ENCODE measurements at regions not wholly inside any gene's neighbourhood (a gene's known extent, or its start where the extent isn't known, plus 50 kb on each side); places are given as distances from the start of the nearest gene placed in this dataset.

DNA sequence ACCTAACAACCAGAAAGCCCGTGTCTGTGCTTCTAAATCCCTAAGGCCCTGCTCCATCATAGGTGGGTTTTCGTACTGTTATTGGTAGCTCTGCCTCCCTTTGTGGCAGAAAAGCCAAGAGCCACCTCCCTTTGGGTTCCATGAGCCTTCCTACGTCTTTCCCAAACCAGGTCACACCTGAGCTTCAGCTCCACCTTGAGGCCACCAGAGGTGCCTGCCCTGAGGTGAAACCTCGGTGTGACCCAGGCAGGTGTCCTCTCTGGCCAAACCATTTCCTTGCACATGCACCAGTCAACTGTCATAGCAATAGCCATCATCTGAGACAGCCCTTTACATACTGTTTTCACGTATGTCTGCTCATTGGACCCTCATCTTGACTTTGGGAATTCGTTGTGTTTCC lies 188.0 kb upstream of the RBPJ start:
- no peak overlapping the region for H3K4me2 ChIP-seq (ENCODE audit: low read length)
- no peak overlapping the region for H3K4me3 ChIP-seq (ENCODE audit: low read length)
- H3K27ac ChIP-seq (ENCODE audit: low read length) = no peak overlapping the region
- no peak overlapping the region for H3K9ac ChIP-seq (ENCODE audit: low read length)
- BruUV-seq (replicated peaks) = no TSS peak
- TF ChIP-seq, protein P1, sequence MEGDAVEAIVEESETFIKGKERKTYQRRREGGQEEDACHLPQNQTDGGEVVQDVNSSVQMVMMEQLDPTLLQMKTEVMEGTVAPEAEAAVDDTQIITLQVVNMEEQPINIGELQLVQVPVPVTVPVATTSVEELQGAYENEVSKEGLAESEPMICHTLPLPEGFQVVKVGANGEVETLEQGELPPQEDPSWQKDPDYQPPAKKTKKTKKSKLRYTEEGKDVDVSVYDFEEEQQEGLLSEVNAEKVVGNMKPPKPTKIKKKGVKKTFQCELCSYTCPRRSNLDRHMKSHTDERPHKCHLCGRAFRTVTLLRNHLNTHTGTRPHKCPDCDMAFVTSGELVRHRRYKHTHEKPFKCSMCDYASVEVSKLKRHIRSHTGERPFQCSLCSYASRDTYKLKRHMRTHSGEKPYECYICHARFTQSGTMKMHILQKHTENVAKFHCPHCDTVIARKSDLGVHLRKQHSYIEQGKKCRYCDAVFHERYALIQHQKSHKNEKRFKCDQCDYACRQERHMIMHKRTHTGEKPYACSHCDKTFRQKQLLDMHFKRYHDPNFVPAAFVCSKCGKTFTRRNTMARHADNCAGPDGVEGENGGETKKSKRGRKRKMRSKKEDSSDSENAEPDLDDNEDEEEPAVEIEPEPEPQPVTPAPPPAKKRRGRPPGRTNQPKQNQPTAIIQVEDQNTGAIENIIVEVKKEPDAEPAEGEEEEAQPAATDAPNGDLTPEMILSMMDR (conservative IDR thresholded peaks at IDR 0.05; ENCODE audit: low read depth, low read length) = peak; percentile 38; the same call in 1 of the 2 replicates
- TF ChIP-seq EZH2 (IDR thresholded peaks at IDR 0.05; ENCODE audit: low read length, unreplicated experiment) = no peak
- intact Hi-C loops (cut with micrococcal nuclease) = no loop called here
- H3K27me3 ChIP-seq (ENCODE audit: low read length) = no peaks in the 10 kb centered on the region
- no peak for ATAC-seq
- no peaks in the 10 kb centered on the region for H4K20me1 ChIP-seq (ENCODE audit: low read length)
- H3K9me3 ChIP-seq (ENCODE audit: low read length) = no peaks in the 10 kb centered on the region
- no peak for DNase-seq
- no peaks in the 10 kb centered on the region for H3K9me2 ChIP-seq (replicated peaks; ENCODE audit: low read length)
- H3K36me3 ChIP-seq (ENCODE audit: low read depth, low read length) = no peaks in the 10 kb centered on the region
- peaks cover 8% of the 10 kb centered on the region for H3K4me1 ChIP-seq (ENCODE audit: insufficient read depth, low read length)
- H3K79me2 ChIP-seq (ENCODE audit: low read length) = no peaks in the 10 kb centered on the region
- CTCF ChIA-PET = interaction anchor here (0.6 kb wide), 1 partner anchor 136 kb away, joined by 17 read pairs; no protein-coding TSS in a partner anchor
- no peaks in the 10 kb centered on the region for H3F3A ChIP-seq (ENCODE audit: low read length, unreplicated experiment)
- H2AFZ ChIP-seq (ENCODE audit: low read length) = no peak overlapping the region
- POLR2A ChIA-PET (ENCODE audit: unreplicated experiment) = no interaction called here

GRCh38 chr4:26133840-26134239 lies 187.0 kb upstream of the RBPJ start:
- Histone ChIP-seq H3K4me3 (ENCODE audit: low read length) (no peak overlapping the region), H3K9me3 (ENCODE audit: low read length) (no peaks in the 10 kb centered on the region), H3K9me2 (replicated peaks; ENCODE audit: low read length) (no peaks in the 10 kb centered on the region), H2AFZ (ENCODE audit: low read length) (no peak overlapping the region), H3K9ac (ENCODE audit: low read length) (no peak overlapping the region), H3K36me3 (ENCODE audit: low read depth, low read length) (no peaks in the 10 kb centered on the region), H3F3A (ENCODE audit: low read length, unreplicated experiment) (no peaks in the 10 kb centered on the region), H3K79me2 (ENCODE audit: low read length) (no peaks in the 10 kb centered on the region), H3K27me3 (ENCODE audit: low read length) (no peaks in the 10 kb centered on the region), H4K20me1 (ENCODE audit: low read length) (no peaks in the 10 kb centered on the region), H3K27ac (ENCODE audit: low read length) (no peak overlapping the region), H3K4me1 (ENCODE audit: insufficient read depth, low read length) (no peaks in the 10 kb centered on the region), H3K4me2 (ENCODE audit: low read length) (no peak overlapping the region)
- ChIA-PET POLR2A (ENCODE audit: unreplicated experiment) (no interaction called here), CTCF (no interaction called here)
- TF ChIP-seq, protein P1 (conservative IDR thresholded peaks at IDR 0.05; ENCODE audit: low read depth, low read length) = no peak
- TF ChIP-seq EZH2phosphoT487 (IDR thresholded peaks at IDR 0.05; ENCODE audit: borderline replicate concordance, low read length) = no peak
- TF ChIP-seq EZH2 (IDR thresholded peaks at IDR 0.05; ENCODE audit: low read length, unreplicated experiment) = no peak
- intact Hi-C loops (cut with micrococcal nuclease) = no loop called here
- ATAC-seq (no peak), DNase-seq (no peak)
- no TSS peak for BruUV-seq (replicated peaks)

DNA sequence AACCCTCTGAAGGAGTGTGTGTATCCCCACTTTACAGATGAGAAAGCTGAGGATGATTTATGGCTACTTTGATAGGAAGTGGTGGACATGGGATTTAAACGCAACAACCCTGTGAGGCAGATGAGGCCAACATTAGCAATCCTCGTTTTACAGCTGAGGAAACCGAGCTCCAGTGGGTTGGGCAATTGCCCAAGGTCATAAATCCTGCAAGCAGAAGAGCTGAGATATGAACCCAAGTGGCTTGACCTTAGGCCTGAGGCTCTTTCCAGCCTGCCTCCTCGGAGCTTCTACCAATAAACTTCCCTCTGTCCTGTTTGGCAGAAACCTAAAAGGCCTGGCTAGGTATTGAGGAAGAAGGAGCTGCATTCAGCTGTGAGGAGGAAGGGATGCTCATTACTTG lies 185.5 kb upstream of the RBPJ start:
- no peak overlapping the region for H3K27ac ChIP-seq (ENCODE audit: low read length)
- H3K4me3 ChIP-seq (ENCODE audit: low read length) = no peak overlapping the region
- H3K9ac ChIP-seq (ENCODE audit: low read length) = no peak overlapping the region
- no peaks in the 10 kb centered on the region for H3K27me3 ChIP-seq (ENCODE audit: low read length)
- no peaks in the 10 kb centered on the region for H3K9me3 ChIP-seq (ENCODE audit: low read length)
- H3K79me2 ChIP-seq (ENCODE audit: low read length) = no peaks in the 10 kb centered on the region
- no peaks in the 10 kb centered on the region for H3K4me1 ChIP-seq (ENCODE audit: insufficient read depth, low read length)
- DNase-seq = no peak
- CTCF ChIA-PET = no interaction called here
- no peaks in the 10 kb centered on the region for H3K9me2 ChIP-seq (replicated peaks; ENCODE audit: low read length)
- no peaks in the 10 kb centered on the region for H3F3A ChIP-seq (ENCODE audit: low read length, unreplicated experiment)
- no TSS peak for BruUV-seq (replicated peaks)
- H2AFZ ChIP-seq (ENCODE audit: low read length) = no peak overlapping the region
- H3K36me3 ChIP-seq (ENCODE audit: low read depth, low read length) = no peaks in the 10 kb centered on the region
- no peaks in the 10 kb centered on the region for H4K20me1 ChIP-seq (ENCODE audit: low read length)
- POLR2A ChIA-PET (ENCODE audit: unreplicated experiment) = interaction anchor here (0.6 kb wide), 1 partner anchor 46 kb away, joined by 6 read pairs; no protein-coding TSS in a partner anchor
- ATAC-seq = no peak
- intact Hi-C loops (cut with micrococcal nuclease) = no loop called here
- TF ChIP-seq EZH2phosphoT487 (IDR thresholded peaks at IDR 0.05; ENCODE audit: borderline replicate concordance, low read length) = no peak
- TF ChIP-seq EZH2 (IDR thresholded peaks at IDR 0.05; ENCODE audit: low read length, unreplicated experiment) = no peak
- TF ChIP-seq, protein P1 (conservative IDR thresholded peaks at IDR 0.05; ENCODE audit: low read depth, low read length) = no peak
- no peak overlapping the region for H3K4me2 ChIP-seq (ENCODE audit: low read length)

Data from PC-3 (cell line).